Keratinocyte (primary cell): ENCODE measurements at regions not wholly inside any gene's neighbourhood (a gene's known extent, or its start where the extent isn't known, plus 50 kb on each side); places are given as distances from the start of the nearest gene placed in this dataset.

Source experiments
- DNase-seq: peaks from one replicate; pipeline ENCODE4 v3.0.0-alpha.2; 2011; ENCODE audit warnings: low read depth, missing footprints, low spot score
- FAIRE-seq: peaks from 2 replicates; lab custom pipeline; 2011; peaks lifted over from hg19 to GRCh38; lab: Jason Lieb, UNC
- H2AFZ ChIP-seq: 2 replicates; pipeline ENCODE4 v1.6.0; 2012; ENCODE audit warnings: low read length, control low read depth, inconsistent platforms; ENCODE audit not compliant: control insufficient read depth
- H3K27ac ChIP-seq: 2 replicates; pipeline ENCODE4 v1.5.1; 2011; ENCODE audit warnings: low read length; ENCODE audit not compliant: control insufficient read depth, insufficient read depth
- H3K27me3 ChIP-seq: 3 replicates; pipeline ENCODE4 v1.6.0; 2011; ENCODE audit warnings: low read length; ENCODE audit not compliant: control insufficient read depth, insufficient read depth; ENCODE audit errors: extremely low read depth
- H3K36me3 ChIP-seq, 2 experiments: 2 replicates in 1 of 2; 3 replicates in 1 of 2; pipeline ENCODE4 v1.5.1; 2011; ENCODE audit warnings: low read length in 2 of 2, mild to moderate bottlenecking in 1 of 2; ENCODE audit not compliant: control insufficient read depth in 2 of 2, insufficient read depth in 2 of 2; ENCODE audit errors: extremely low read depth in 1 of 2
- H3K4me1 ChIP-seq: 3 replicates; pipeline ENCODE4 v1.5.1; 2011; ENCODE audit warnings: low read length; ENCODE audit not compliant: control insufficient read depth, insufficient read depth; ENCODE audit errors: extremely low read depth
- H3K4me2 ChIP-seq: 3 replicates; pipeline ENCODE4 v1.6.0; 2011; ENCODE audit warnings: low read depth, low read length; ENCODE audit not compliant: control insufficient read depth, insufficient read depth; ENCODE audit errors: extremely low read depth
- H3K4me3 ChIP-seq, 3 experiments: fragments of 200-600 bp in 1 of 3; sonication (generic) in 1 of 3; 2 replicates in 2 of 3; 3 replicates in 1 of 3; pipeline ENCODE4 v1.5.1; 2011 to 2016; ENCODE audit warnings: low read length in 3 of 3, mild to moderate bottlenecking in 3 of 3, control low read depth in 2 of 3, inconsistent platforms in 1 of 3, low read depth in 1 of 3, mixed read lengths in 1 of 3, mixed run types in 1 of 3, moderate library complexity in 1 of 3; ENCODE audit not compliant: control insufficient read depth in 2 of 3, insufficient read depth in 2 of 3; ENCODE audit errors: extremely low read depth in 1 of 3
- H3K79me2 ChIP-seq: 2 replicates; pipeline ENCODE4 v1.6.0; 2012; ENCODE audit warnings: low read length; ENCODE audit not compliant: control insufficient read depth, insufficient read depth
- H3K9ac ChIP-seq: 3 replicates; pipeline ENCODE4 v1.6.0; 2011; ENCODE audit warnings: low read length; ENCODE audit not compliant: control insufficient read depth, insufficient read depth; ENCODE audit errors: extremely low read depth
- H3K9me1 ChIP-seq: 3 replicates; pipeline ENCODE4 v1.6.0; 2011; ENCODE audit warnings: low read length; ENCODE audit not compliant: control insufficient read depth, insufficient read depth; ENCODE audit errors: extremely low read depth
- H3K9me3 ChIP-seq: 2 replicates; pipeline ENCODE4 v1.5.1; 2012; ENCODE audit warnings: low read depth, low read length; ENCODE audit not compliant: control insufficient read depth
- H4K20me1 ChIP-seq: 3 replicates; pipeline ENCODE4 v1.6.0; 2011; ENCODE audit warnings: low read length; ENCODE audit not compliant: control insufficient read depth, insufficient read depth; ENCODE audit errors: extremely low read depth
- CTCF ChIP-seq, 3 experiments: IDR thresholded peaks in 1 of 3; conservative IDR thresholded peaks in 1 of 3; optimal IDR thresholded peaks in 1 of 3; 2 replicates in 2 of 3; 3 replicates in 1 of 3; pipeline versions ENCODE3 to v1.5.1; 2011; ENCODE audit warnings: low read length in 3 of 3, mild to moderate bottlenecking in 3 of 3, moderate library complexity in 2 of 3, control low read depth in 1 of 3, inconsistent platforms in 1 of 3; ENCODE audit not compliant: insufficient read depth in 2 of 3; ENCODE audit errors: extremely low read depth in 1 of 3
- EZH2 ChIP-seq: IDR thresholded peaks from one replicate; pipeline ENCODE4 v1.6.1; 2012; ENCODE audit warnings: inconsistent platforms, mild to moderate bottlenecking, low read length, moderate library complexity
- dilution Hi-C: fragments of 300-500 bp; cut with MboI; formaldehyde crosslinking; loops from one replicate; pipeline ENCODE4 v1.7.0; 2020; ENCODE audit warnings: low sequenced_read_pairs; ENCODE audit not compliant: extremely low pct_ligation_motif_present

GRCh38 chr6:82094166-82094806 lies 153.3 kb downstream of the IBTK start:
- H3K4me1 ChIP-seq = no peaks in the 10 kb centered on the region
- no peaks in the 10 kb centered on the region for H4K20me1 ChIP-seq
- DNase-seq (no peak), FAIRE-seq (no peak)
- H3K27ac ChIP-seq = no peak overlapping the region
- H3K9ac ChIP-seq = no peak overlapping the region
- H2AFZ ChIP-seq = no peak overlapping the region
- dilution Hi-C loops = no loop called here
- no peak for TF ChIP-seq EZH2
- TF ChIP-seq CTCF (optimal IDR thresholded peaks at IDR 0.05 in 1 of 3, IDR thresholded peaks at IDR 0.05 in 1 of 3, conservative IDR thresholded peaks at IDR 0.05 in 1 of 3; ENCODE audit: extremely low read depth in 1 of 3, insufficient read depth in 2 of 3, low read length in 3 of 3) = no peak
- H3K4me3 ChIP-seq = no peak overlapping the region
- H3K36me3 ChIP-seq = no peaks in the 10 kb centered on the region
- no peak overlapping the region for H3K4me2 ChIP-seq
- no peaks in the 10 kb centered on the region for H3K79me2 ChIP-seq
- H3K27me3 ChIP-seq = no peaks in the 10 kb centered on the region
- H3K9me3 ChIP-seq = no peaks in the 10 kb centered on the region
- H3K9me1 ChIP-seq = no peaks in the 10 kb centered on the region

DNA sequence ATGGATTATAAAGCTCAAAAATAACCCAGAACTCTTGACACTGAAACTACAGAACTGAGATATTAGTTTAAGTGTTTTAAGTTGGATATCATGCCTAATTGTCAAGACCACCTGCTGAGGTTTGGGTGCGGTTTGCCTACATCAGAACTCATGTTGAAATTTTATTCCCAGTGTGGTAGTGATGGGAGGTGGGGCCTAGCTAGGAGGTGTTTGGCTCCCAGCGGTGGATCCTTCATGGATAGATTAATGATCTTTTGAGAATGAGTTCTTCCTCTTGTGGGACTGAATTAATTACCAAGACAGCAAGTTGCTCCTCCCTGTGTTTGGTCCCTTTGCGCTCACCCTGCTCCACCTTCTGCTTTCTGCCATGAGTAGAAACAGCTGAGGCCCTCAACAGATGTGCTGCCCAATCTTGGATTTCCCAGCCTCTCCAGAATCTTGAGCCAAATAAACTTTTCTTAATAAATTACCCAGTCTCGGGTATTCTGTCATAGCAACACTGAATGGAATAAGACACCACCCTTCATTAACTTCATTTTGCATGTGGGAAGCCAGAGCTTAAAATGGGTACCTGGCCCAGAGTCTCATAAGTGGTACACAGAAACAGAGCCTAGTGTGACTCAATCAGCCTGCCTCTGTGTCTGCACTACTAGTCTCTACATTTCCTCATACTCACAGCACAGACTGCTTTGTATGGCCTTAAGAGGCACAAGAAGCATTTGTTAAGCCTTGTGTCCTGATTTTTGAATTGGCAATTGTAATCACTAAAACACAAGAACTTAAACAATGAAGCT lies 158.4 kb downstream of the IBTK start:
- H3K36me3 ChIP-seq = no peaks in the 10 kb centered on the region
- no peak overlapping the region for H3K4me2 ChIP-seq
- no peak for DNase-seq
- no peak overlapping the region for H3K4me3 ChIP-seq
- H3K9me1 ChIP-seq = no peaks in the 10 kb centered on the region
- FAIRE-seq = no peak
- dilution Hi-C loops = no loop called here
- no peak for TF ChIP-seq EZH2
- no peak for TF ChIP-seq CTCF (optimal IDR thresholded peaks at IDR 0.05 in 1 of 3, IDR thresholded peaks at IDR 0.05 in 1 of 3, conservative IDR thresholded peaks at IDR 0.05 in 1 of 3; ENCODE audit: extremely low read depth in 1 of 3, insufficient read depth in 2 of 3, low read length in 3 of 3)
- H2AFZ ChIP-seq = no peak overlapping the region
- H3K9ac ChIP-seq = no peak overlapping the region
- no peak overlapping the region for H3K27ac ChIP-seq
- H3K4me1 ChIP-seq = no peaks in the 10 kb centered on the region
- H4K20me1 ChIP-seq = no peaks in the 10 kb centered on the region
- H3K79me2 ChIP-seq = no peaks in the 10 kb centered on the region
- no peaks in the 10 kb centered on the region for H3K9me3 ChIP-seq
- H3K27me3 ChIP-seq = no peaks in the 10 kb centered on the region
